HG03135 (cell line): ENCODE measurements at regions not wholly inside any gene's neighbourhood (a gene's known extent, or its start where the extent isn't known, plus 50 kb on each side); places are given as distances from the start of the nearest gene placed in this dataset.

Experiments
- ATAC-seq: cut with Tn5 transposase; IDR thresholded peaks from one replicate; pipeline ENCODE4 v1.9.1; 2021; ENCODE audit warnings: mild to moderate bottlenecking, moderate library complexity; ENCODE audit not compliant: unreplicated experiment

DNA sequence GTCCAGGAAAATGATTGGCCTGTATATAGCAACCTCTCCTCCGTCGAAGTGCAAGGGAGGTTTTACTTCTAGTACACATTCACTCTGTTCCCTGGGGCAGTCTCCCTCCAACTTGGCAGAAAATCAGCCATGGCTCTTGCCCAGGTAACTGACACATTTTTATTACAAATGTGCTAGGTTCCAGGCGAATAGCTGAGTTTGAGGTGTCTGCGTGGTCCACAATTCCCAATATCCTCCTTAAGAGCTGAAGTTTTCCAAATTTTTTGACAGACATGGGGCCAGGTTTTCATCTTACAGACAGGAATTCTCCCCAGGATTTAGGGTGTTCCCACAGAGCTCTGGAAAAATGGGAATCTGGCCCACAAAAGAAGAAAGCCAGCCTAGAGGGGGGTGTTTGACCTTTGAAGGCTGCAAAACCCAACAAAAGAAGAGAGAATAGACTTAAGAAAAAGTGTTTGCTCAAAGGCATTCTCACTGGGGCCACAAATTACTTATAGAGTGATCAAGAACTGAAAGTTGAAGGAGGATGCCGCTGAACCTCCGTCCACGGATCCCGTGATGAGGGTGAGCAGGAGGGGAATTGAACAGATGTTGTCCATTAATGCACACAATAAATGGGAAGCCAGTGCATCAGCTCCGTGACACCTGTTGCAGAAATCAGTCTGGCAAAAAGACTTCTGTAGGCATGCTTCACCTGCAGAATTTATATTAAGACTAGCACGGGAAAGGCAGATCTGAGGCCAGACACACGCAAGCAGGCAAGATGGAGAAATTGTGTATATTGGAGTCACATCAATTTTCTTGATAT lies 242.3 kb upstream of the COPS8 start:
- ATAC-seq: no peak

DNA sequence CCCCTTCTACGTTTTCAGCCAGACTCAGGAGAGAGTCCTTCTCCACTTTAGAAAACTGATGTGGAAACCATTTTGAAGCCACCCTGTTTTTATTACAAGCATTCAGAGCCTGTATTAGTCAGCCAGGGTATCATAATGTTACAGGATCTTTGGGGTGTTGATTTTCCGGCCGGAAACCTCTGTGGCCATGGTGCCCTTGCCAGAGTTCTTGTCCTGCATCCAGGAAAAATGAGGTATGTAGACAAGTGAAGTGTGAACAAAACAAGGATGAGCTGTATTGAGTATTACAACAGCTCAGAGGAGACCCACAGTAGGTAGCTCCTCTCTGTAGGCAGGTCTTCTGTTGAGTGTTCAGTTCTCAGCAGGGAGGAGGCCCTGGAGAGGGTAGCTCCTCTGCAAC lies 241.0 kb upstream of the COPS8 start:
- ATAC-seq: no peak

DNA sequence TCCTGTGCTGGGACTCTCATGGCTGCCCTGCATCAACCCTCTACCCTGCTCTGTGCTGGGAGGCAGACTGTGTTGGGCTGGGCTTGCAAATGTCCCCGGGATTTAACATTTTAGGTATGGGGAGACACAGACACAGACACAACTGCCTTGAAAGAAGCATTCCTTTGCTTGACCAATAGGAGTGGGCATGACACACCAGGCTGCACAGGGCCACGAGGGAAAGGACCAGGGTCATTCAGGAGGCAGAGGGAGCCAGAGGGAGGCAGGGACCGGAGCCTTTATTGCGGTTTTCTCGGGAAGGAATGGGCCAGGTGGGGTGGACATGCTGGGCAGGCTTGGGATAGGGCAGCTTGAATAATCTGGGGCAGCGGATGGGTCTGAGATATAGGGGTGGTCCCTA lies 238.7 kb upstream of the COPS8 start:
- no peak for ATAC-seq

- ATAC-seq: no peak
Observed at GRCh38 chr2:236847538-236848263, 238.0 kb upstream of the COPS8 start.

DNA sequence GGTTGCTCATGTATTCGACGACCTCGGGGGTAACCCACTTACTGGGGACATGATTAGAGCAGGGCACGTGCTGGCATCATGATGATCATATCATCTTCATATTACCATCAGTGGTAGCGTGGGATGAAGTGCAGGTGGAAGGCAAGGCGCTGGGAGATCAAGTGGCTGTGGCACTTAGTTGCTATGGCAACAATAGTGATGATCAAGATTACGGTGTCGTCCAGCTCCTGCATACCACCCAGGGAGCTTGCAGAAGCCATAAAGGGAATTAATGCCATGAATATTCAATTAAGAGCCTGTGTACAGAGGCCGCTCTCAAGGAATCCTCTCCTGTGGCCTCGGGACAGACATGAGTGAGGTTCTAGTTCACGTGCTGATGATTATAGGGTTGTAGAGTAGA lies 237.2 kb upstream of the COPS8 start:
- no peak for ATAC-seq

DNA sequence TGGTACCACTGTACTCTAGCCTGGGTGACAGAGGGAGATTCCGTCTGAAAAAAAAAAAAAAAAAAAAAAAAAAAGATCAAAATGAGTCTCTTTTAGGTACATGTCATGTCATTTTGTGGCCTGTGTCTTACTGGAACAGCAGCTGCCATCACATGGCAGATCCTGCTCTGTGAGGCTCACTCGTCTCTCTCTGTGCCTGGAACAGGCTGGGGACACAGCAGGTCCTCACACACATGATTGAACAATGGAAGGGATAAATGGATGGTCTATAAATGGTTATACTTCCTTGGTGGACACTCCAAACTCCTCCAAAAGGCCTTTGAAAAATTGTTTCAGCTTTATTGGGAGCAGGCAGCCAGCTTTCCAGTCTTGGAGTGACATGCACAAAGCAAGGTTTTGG lies 236.2 kb upstream of the COPS8 start:
- ATAC-seq: no peak

GRCh38 chr2:236849940-236850339 lies 235.7 kb upstream of the COPS8 start:
- ATAC-seq: no peak

DNA sequence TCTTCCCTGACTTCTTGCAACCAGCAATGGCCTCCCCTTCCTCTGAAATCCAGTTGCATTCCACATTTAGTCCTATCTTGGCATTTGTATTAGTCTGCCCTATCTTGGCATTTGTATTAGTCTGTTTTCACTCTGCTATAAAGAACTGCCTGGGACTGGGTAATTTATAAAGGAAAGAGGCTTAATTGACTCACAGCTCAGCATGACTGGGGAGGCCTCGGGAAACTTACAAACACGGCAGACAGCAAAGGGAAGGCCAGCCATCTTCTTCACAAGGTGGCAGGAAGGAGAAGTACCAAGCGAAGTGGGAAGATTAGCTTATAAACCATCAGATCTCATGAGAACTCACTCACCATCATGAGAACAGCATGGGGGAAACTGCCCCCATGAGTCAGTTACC lies 234.5 kb upstream of the COPS8 start:
- ATAC-seq: no peak

DNA sequence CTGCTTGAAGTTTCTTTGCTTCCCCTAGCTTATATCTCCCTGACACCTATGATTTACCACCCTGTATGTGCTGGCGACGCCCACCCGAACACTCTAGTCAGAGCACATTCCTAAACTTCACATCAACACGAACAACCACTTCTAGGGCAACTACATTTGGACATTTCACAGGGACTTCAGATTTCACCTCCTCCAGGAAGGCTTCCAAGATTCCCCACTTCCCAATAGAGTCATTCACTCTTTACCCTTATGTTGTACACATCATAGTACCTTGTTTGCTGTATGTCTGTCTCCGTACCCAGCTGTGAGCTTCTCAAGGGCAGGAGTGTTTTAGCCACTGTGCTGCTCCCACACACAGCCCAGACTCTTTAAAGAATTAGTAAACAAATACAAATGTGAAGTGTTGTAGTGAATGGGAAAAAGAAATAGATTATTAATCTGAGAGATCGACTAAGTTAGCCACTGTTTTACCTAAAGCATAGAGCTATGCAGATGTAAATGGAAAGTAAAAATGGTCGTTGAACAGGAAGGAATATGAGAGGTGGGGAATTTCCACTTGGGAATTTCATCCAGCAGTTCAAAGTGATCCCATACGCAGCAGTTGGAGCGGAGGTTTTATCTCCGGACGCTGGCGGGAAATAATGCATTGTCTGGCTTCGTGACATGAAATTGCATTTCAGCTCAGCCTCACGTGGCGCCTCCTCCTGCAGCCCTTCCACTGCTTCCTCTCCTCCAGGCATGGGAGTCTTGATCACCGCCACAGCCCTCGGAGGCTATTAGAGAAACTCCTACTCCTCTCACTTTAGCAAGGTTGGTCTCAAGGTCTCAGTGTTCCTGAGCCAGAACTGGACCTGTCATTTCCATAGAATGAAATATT lies 233.4 kb upstream of the COPS8 start:
- no peak for ATAC-seq

DNA sequence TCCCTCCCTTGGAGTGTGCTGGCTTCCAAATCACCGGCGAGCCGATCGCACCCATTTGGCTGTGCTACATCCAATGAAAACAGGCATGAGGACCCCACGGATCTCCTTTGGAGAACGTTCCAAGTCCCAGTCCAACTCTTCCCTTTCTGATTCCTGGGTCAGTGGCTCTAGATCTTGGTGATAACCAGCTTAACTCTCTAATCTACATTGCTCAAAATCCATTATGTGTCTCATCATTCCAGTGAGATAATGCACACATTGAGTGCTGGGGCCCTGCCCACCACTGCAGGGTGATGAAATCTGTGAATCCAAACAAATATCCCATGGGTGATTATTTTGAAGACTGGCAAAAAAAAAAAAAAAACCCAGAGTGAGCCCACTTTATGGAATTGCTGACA lies 232.7 kb upstream of the COPS8 start:
- ATAC-seq: no peak

GRCh38 chr2:236853585-236854051 lies 232.1 kb upstream of the COPS8 start:
- ATAC-seq: no peak

GRCh38 chr2:236855176-236855865 lies 230.4 kb upstream of the COPS8 start:
- no peak for ATAC-seq

- no peak for ATAC-seq
Observed at GRCh38 chr2:236855866-236856847, 229.5 kb upstream of the COPS8 start.

DNA sequence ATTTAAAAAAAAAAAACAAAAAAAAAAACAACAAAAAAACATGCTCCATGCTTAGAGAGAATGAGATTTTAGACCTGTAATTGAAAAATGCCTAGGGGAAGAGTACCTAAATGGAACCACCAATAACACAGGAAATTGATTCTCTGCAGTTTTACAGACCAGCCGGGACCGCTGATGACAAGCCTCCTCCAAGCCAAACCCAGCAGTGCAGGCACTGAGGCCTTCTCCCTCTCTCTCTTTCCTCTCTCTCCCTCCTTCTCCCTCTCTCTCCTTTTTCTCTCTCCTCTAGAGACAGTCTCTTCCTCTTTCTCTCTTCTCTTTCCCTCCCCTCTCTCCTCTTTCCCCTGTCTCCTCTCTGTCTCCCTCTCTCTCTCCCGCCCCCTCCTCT lies 228.8 kb upstream of the COPS8 start:
- ATAC-seq: no peak

DNA sequence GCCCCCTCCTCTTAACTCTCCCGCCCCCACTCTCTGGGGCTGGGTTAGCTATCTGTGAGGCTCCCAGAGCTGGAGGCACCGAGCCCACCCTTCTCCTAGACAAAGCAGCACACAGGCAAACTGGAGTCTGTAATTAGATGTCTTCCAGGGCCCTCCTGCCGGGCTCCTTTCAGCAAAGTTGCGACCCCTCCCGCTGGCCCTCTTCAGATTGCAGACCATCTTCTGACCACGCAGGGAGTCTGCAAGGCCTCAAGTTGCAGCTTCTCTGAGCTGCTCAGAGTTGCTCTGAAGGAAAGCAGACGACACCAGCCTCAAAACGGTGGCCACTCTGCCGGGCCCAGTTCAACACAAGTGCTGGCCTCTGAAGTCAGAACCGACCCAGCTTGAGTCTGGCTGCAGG lies 228.4 kb upstream of the COPS8 start:
- ATAC-seq: no peak

GRCh38 chr2:236857781-236858180 lies 227.9 kb upstream of the COPS8 start:
- no peak for ATAC-seq

- ATAC-seq: no peak
Observed at GRCh38 chr2:236858661-236859060, 227.0 kb upstream of the COPS8 start.

GRCh38 chr2:236859908-236860307 lies 225.8 kb upstream of the COPS8 start:
- no peak for ATAC-seq

- ATAC-seq: no peak
Observed at GRCh38 chr2:236861196-236861875, 224.4 kb upstream of the COPS8 start.
